Ecto neural progenitor cell (in vitro differentiated cells): ENCODE measurements at regions not wholly inside any gene's neighbourhood (a gene's known extent, or its start where the extent isn't known, plus 50 kb on each side); places are given as distances from the start of the nearest gene placed in this dataset.

Experiments
- DNase-seq: peaks from one replicate; pipeline ENCODE4 v3.0.0-alpha.2; 2018; ENCODE audit warnings: low spot score

DNA sequence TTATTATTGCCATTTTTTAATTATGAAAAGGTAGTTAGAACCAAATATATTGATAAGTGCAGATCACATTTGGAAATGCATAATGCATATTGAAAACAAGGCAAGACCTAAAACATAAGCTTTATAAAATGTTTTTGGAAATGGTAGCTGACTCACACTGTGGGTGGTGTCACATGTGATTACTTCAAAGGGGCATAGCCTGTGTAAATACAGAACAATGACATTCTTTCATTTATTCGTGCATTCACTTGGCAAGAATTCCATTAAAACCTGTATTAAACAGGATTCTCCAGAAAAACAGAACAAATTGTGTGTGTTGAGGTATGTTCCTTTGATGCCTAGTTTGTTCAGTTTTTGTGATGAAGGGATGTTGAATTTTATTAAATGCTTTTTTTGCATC lies 427.3 kb upstream of the ST6GAL2 start:
- no peak for DNase-seq

DNA sequence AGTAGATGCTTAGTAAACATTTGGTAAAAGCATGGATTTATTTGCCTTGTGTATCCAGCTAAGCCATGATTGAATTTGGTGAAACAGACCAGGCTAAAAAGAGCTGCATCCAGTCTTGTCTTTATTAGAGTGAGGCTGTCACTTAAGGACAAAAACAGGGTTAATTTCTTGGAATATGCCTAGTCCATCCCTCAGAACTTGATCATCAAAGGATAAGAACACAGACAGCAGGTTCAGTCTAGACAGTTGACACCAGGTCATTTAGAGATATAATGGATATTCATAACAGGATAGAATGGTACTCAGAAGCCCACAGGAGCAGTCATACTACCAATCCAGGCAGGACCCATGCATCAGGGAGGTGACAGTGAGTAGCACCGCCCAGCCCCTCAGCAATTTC lies 434.9 kb upstream of the ST6GAL2 start:
- no peak for DNase-seq

GRCh38 chr2:107322416-107322815 lies 436.4 kb upstream of the ST6GAL2 start:
- DNase-seq, result no peak

GRCh38 chr2:107323946-107324565 lies 438.1 kb upstream of the ST6GAL2 start:
- no peak for DNase-seq

DNA sequence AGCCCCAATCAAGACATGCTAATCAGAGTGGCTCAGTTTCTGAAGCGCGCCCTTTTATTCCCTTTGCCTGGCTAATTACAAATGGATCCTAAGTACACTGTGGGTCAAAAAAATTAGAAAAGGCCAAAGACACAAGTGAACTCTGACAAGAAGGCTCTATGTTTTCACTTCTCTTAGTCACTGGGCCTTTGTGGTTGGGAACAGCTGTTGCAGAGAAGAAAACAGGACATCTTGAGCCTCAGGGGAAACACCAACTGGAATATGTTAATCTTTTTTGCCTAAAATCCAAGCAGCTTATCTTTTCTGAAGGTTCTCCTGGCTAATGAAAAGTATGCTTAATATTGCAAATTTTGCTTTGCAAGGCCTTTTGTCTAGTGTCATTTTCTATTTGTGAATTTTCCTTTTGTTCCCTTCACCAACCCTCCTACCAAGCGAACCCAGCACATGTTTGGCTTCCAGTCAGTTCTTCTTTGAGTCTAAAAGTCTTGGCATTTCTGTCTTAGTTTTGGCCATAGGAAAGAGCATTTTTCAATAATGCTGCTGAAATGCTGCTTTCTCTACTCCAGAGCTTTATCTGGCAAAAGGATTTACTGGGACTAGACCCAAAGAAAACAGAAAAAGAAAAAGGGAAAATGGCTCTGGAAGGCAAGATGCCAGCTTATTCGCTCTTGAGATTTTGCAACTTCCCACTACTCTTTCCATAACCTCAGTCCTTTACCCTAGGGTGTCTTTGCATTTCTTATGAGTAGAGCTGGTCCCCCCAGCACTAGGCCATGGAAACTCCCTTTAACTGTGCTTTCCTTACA lies 440.2 kb upstream of the ST6GAL2 start:
- DNase-seq, result no peak

GRCh38 chr2:107334306-107334705 lies 448.3 kb upstream of the ST6GAL2 start:
- no peak for DNase-seq

- DNase-seq, result no peak
These were observed 450.6 kb upstream of the ST6GAL2 start for GRCh38 chr2:107336526-107336925.

DNA sequence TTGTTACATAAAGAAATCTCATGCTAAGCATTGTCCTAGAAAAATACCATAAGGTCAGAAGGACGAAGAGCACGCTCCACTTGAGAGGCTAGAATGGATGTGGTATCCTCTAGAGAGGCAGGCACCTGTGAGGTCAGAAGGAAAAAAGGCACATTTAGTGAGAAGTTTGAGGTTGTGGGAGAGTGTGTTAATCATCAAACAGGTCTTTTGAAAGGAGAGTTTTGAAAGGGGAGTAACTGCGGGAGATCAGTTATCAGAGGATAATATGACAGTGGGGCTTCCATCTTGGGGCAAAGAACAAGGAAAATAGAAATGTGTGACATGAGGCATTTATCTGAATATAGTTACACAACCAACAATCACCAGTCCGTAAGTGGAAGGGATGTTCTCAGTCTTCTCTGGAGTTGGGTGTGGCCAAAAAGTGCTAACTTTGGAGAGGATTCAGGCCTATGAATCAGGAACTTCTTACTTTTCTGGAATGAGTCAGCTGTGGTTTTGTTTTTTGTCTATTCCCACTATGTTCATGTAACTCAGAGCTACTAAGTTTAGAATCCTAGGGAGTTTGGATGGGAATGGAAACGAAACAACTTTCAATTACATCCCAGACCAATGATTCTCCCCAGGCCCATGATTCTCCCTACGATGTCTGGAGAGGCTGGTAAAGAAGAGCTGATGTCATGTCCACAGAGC lies 451.4 kb upstream of the ST6GAL2 start:
- no peak for DNase-seq

DNA sequence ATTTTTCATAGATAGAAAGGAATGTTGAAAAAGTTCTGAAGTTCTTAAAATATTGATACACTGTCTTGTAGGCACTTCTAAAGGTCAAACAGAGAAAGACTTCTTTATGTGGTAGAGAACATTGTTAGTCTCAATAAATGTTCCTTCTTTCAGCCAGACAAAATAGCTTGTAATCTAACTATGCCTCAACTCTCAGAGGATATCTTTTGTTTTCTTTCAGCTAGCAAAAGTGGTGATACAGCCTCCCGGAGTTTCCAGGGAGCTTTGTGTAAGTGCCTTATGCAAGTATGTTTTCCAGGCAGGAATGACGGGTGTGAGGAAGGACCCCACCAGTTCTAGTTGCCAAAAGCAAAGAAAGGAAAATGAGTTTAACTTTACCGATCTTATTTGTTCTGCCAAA lies 452.1 kb upstream of the ST6GAL2 start:
- DNase-seq, result no peak

GRCh38 chr2:107338571-107338970 lies 452.6 kb upstream of the ST6GAL2 start:
- no peak for DNase-seq

DNA sequence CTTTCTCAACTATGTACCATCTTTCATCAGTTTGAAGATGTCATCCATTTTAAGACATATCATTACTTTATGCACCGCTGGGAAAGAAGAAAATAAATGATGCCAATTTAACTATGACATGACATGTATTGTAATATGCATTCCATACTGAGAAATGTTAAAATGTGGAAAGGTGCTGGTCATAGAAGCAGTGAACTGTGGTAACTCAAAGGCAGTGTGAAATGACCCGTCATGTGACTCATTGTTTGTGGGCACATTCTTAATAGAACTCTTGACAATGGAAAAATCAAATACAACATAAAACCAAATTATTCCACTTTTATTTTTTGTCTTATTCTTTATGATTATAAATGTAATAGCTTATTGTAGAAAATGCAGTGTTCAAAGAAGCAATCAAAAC lies 455.0 kb upstream of the ST6GAL2 start:
- no peak for DNase-seq

- no peak for DNase-seq
These were observed 463.4 kb upstream of the ST6GAL2 start for GRCh38 chr2:107349329-107349728.

- no peak for DNase-seq
These were observed 468.2 kb upstream of the ST6GAL2 start for GRCh38 chr2:107354175-107354574.

- no peak for DNase-seq
These were observed 468.3 kb upstream of the RGPD4 start for GRCh38 chr2:107358362-107358761.

DNA sequence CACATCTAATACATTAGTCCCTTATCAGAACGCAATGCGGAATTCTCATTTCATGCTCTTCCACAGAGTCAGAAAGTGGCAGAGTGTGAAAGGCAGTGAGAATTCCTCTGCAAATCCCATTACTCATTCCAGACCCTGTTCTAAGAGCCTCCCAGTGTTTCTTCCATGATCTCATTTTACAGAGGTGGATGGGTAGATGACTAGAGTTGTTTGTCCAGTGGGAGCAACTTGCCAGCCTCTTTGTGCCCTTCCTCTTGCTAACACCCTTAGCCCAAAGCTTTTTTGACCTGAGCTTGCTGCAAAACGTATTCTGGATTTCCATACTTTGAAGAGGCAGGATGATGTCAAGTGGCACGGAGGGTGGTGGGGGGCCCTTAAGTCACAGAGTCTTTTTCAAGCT lies 467.7 kb upstream of the RGPD4 start:
- DNase-seq, result no peak

GRCh38 chr2:107361751-107362381 lies 464.8 kb upstream of the RGPD4 start:
- no peak for DNase-seq

- DNase-seq, result no peak
These were observed 463.7 kb upstream of the RGPD4 start for GRCh38 chr2:107362993-107363392.

GRCh38 chr2:107363806-107364205 lies 462.9 kb upstream of the RGPD4 start:
- DNase-seq, result no peak

- no peak for DNase-seq
These were observed 462.2 kb upstream of the RGPD4 start for GRCh38 chr2:107364361-107364950.

GRCh38 chr2:107374249-107374648 lies 452.4 kb upstream of the RGPD4 start:
- DNase-seq, result no peak

GRCh38 chr2:107376909-107377308 lies 449.8 kb upstream of the RGPD4 start:
- no peak for DNase-seq

- DNase-seq, result no peak
These were observed 445.8 kb upstream of the RGPD4 start for GRCh38 chr2:107380912-107381311.
